ENCODE measurements at regions not wholly inside any gene's neighbourhood (a gene's known extent, or its start where the extent isn't known, plus 50 kb on each side); places are given as distances from the start of the nearest gene placed in this dataset.

GRCh38 chr18:8952174-8952573, 150.3 kb upstream of the NDUFV2 start:
- H3K36me3 ChIP-seq (replicated peaks in 1 of 2; ENCODE audit: control insufficient read depth in 1 of 2, insufficient read depth in 2 of 2, low read length in 2 of 2) = no peaks in the 10 kb centered on the region
- no peak overlapping the region for H3K9ac ChIP-seq (ENCODE audit: insufficient read depth, low read depth, low read length)
- no TSS peak for BruUV-seq (replicated peaks)
- WGBS (ENCODE audit: low lambda C conversion rate) = 63% methylated on average over 4 of the region's 5 CpGs
- CTCF ChIA-PET (ENCODE audit: low intra/inter-chr PET ratio, low total read pairs) = no interaction called here
- H2AFZ ChIP-seq (ENCODE audit: low read length) = no peak overlapping the region
- no peaks in the 10 kb centered on the region for H4K20me1 ChIP-seq (ENCODE audit: insufficient read depth, low read length)
- H3K4me2 ChIP-seq (ENCODE audit: low read depth, low read length) = no peak overlapping the region
- peaks cover 28% of the 10 kb centered on the region for H3K4me1 ChIP-seq (ENCODE audit: insufficient read depth, low read length)
- H3K4me3 ChIP-seq (replicated peaks in 1 of 3; ENCODE audit: insufficient read depth in 1 of 3, low read depth in 2 of 3, low read length in 3 of 3) = no peak overlapping the region
- no peak for FAIRE-seq
- TF ChIP-seq ZNF207 (IDR thresholded peaks at IDR 0.05; ENCODE audit: borderline replicate concordance) (no peak), HNF4A (CRISPR knock-in tag; IDR thresholded peaks at IDR 0.05) (peak; percentile 52; the same call in 1 of the 2 replicates)
- TF ChIP-seq, protein P1, sequence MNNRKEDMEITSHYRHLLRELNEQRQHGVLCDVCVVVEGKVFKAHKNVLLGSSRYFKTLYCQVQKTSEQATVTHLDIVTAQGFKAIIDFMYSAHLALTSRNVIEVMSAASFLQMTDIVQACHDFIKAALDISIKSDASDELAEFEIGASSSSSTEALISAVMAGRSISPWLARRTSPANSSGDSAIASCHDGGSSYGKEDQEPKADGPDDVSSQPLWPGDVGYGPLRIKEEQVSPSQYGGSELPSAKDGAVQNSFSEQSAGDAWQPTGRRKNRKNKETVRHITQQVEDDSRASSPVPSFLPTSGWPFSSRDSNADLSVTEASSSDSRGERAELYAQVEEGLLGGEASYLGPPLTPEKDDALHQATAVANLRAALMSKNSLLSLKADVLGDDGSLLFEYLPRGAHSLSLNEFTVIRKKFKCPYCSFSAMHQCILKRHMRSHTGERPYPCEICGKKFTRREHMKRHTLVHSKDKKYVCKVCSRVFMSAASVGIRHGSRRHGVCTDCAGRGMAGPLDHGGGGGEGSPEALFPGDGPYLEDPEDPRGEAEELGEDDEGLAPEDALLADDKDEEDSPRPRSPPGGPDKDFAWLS (CRISPR knock-in tag; IDR thresholded peaks at IDR 0.05; ENCODE audit: borderline replicate concordance) = no peak
- DNase-seq (ENCODE audit: low spot score) = no peak
- no peak for ATAC-seq
- peaks cover 6% of the 10 kb centered on the region; the same call in 1 of the 2 replicates for H3K9me3 ChIP-seq (ENCODE audit: low read length)
- intact Hi-C loops (cut with micrococcal nuclease; ENCODE audit: unreplicated experiment) (no loop called here), in situ Hi-C loops (cut with HindIII; ENCODE audit: extremely low pct_ligation_motif_present, low pct_unique_long_range_greater_than_20kb) (no loop called here)
- no peaks in the 10 kb centered on the region for H3K79me2 ChIP-seq (ENCODE audit: insufficient read depth, low read length)
- H3K27me3 ChIP-seq (ENCODE audit: control insufficient read depth in 1 of 2, insufficient read depth in 2 of 2, low read length in 2 of 2) = peaks cover 0 to 3% of the 10 kb centered on the region in 2 experiments; a peak in 2 of 5 replicates
- POLR2A ChIA-PET = no interaction called here
- no peak overlapping the region for H3K27ac ChIP-seq (ENCODE audit: extremely low read length, insufficient read depth, low read length)

GRCh38 chr18:8952769-8953760, 149.4 kb upstream of the NDUFV2 start:
- H4K20me1 ChIP-seq (ENCODE audit: insufficient read depth, low read length) = no peaks in the 10 kb centered on the region
- H3K4me3 ChIP-seq (replicated peaks in 1 of 3; ENCODE audit: insufficient read depth in 1 of 3, low read depth in 2 of 3, low read length in 3 of 3) = no peak overlapping the region
- intact Hi-C loops (cut with micrococcal nuclease; ENCODE audit: unreplicated experiment) (no loop called here), in situ Hi-C loops (cut with HindIII; ENCODE audit: extremely low pct_ligation_motif_present, low pct_unique_long_range_greater_than_20kb) (no loop called here)
- no peak overlapping the region for H2AFZ ChIP-seq (ENCODE audit: low read length)
- DNase-seq (ENCODE audit: low spot score) = no peak
- no peaks in the 10 kb centered on the region for H3K36me3 ChIP-seq (replicated peaks in 1 of 2; ENCODE audit: control insufficient read depth in 1 of 2, insufficient read depth in 2 of 2, low read length in 2 of 2)
- H3K4me1 ChIP-seq (ENCODE audit: insufficient read depth, low read length) = peaks cover 37% of the 10 kb centered on the region
- H3K27me3 ChIP-seq (ENCODE audit: control insufficient read depth in 1 of 2, insufficient read depth in 2 of 2, low read length in 2 of 2) = peaks cover 0 to 3% of the 10 kb centered on the region in 2 experiments; a peak in 1 of 5 replicates
- H3K9me3 ChIP-seq (ENCODE audit: low read length) = peaks cover 6% of the 10 kb centered on the region; the same call in 1 of the 2 replicates
- H3K9ac ChIP-seq (ENCODE audit: insufficient read depth, low read depth, low read length) = no peak overlapping the region
- 51% methylated on average over 10 of the region's 10 CpGs for WGBS (ENCODE audit: low lambda C conversion rate)
- ATAC-seq = no peak
- H3K4me2 ChIP-seq (ENCODE audit: low read depth, low read length) = no peak overlapping the region
- BruUV-seq (replicated peaks) = no TSS peak
- POLR2A ChIA-PET = no interaction called here
- no peaks in the 10 kb centered on the region for H3K79me2 ChIP-seq (ENCODE audit: insufficient read depth, low read length)
- no peak overlapping the region for H3K27ac ChIP-seq (ENCODE audit: extremely low read length, insufficient read depth, low read length)
- no peak for FAIRE-seq
- CTCF ChIA-PET (ENCODE audit: low intra/inter-chr PET ratio, low total read pairs) = no interaction called here
- no peak for TF ChIP-seq KLF6 (CRISPR knock-in tag; IDR thresholded peaks at IDR 0.05)
- no peak for TF ChIP-seq HHEX (CRISPR knock-in tag; IDR thresholded peaks at IDR 0.05)
- no peak for TF ChIP-seq HINFP (CRISPR knock-in tag; IDR thresholded peaks at IDR 0.05; ENCODE audit: low read depth)
- TF ChIP-seq STAT5B (CRISPR knock-in tag; IDR thresholded peaks at IDR 0.05) = no peak
- no peak for TF ChIP-seq SAP130 (CRISPR knock-in tag; IDR thresholded peaks at IDR 0.05; ENCODE audit: low read depth)
- TF ChIP-seq ZNF510 (CRISPR knock-in tag; IDR thresholded peaks at IDR 0.05; ENCODE audit: low read depth) = no peak
- TF ChIP-seq CSRNP1 (CRISPR knock-in tag; IDR thresholded peaks at IDR 0.05) = no peak
- TF ChIP-seq ZSCAN22 (CRISPR knock-in tag; IDR thresholded peaks at IDR 0.05) = no peak
- peak; percentile 93 for TF ChIP-seq ZNF12 (CRISPR knock-in tag; IDR thresholded peaks at IDR 0.05)
